K562 (cell line): ENCODE measurements at regions not wholly inside any gene's neighbourhood (a gene's known extent, or its start where the extent isn't known, plus 50 kb on each side); places are given as distances from the start of the nearest gene placed in this dataset.

ENCODE experiments used
- C11orf30 ChIP-seq: fragments of 450-650 bp; IDR thresholded peaks from 2 replicates; pipeline ENCODE4 v1.6.1; 2016; ENCODE audit warnings: low read depth, mild to moderate bottlenecking
- YBX1 ChIP-seq: fragments of 450-650 bp; IDR thresholded peaks from 2 replicates; pipeline ENCODE4 v1.7.1; 2016; ENCODE audit warnings: mild to moderate bottlenecking
- ZNF282 ChIP-seq: sonication (generic); formaldehyde crosslinking; IDR thresholded peaks from 2 replicates; pipeline ENCODE4 v1.8.1; 2023; ENCODE audit warnings: missing genetic modification reagents
- TF ChIP-seq, protein P1 (sequence below): IDR thresholded peaks from 2 replicates; pipeline ENCODE4 v1.6.1; 2011; ENCODE audit warnings: borderline replicate concordance, low read depth, mild to moderate bottlenecking, moderate library complexity, low read length; ENCODE audit not compliant: insufficient read depth, poor library complexity, severe bottlenecking
- TF ChIP-seq, protein P2 (sequence below): fragments of 250-450 bp; sonication (Bioruptor Pico); IDR thresholded peaks from 2 replicates; pipeline ENCODE4 v1.8.0; 2021; ENCODE audit warnings: moderate library complexity, mild to moderate bottlenecking, inconsistent platforms
- TF ChIP-seq, protein P3 (sequence below): fragments of 450-650 bp; formaldehyde crosslinking; IDR thresholded peaks from 2 replicates; pipeline ENCODE4 v1.4.0; 2020; ENCODE audit warnings: mild to moderate bottlenecking, mixed read lengths
- TF ChIP-seq, protein P4 (sequence below): fragments of 450-650 bp; IDR thresholded peaks from 2 replicates; pipeline ENCODE4 v1.6.1; 2017; ENCODE audit warnings: antibody characterized with exemption

DNA sequence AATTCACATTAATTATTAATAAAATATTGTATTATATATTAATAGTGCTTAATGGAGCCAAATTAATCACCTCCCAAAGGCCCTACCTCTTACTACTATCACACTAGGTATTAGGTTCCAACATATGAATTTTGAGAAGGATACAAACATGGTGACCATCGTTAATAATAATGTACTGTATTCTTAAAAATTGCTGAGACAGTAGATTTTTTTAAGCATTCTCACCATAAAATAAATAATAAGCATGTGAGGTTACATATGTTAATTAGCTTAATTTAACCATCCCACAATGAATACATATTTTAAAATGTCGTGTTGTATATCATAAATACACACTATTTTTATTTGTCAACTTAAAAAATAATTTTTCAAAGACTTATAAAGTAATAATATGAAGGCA, 299.2 kb upstream of the NR5A2 start (continued):
- TF ChIP-seq, protein P1, sequence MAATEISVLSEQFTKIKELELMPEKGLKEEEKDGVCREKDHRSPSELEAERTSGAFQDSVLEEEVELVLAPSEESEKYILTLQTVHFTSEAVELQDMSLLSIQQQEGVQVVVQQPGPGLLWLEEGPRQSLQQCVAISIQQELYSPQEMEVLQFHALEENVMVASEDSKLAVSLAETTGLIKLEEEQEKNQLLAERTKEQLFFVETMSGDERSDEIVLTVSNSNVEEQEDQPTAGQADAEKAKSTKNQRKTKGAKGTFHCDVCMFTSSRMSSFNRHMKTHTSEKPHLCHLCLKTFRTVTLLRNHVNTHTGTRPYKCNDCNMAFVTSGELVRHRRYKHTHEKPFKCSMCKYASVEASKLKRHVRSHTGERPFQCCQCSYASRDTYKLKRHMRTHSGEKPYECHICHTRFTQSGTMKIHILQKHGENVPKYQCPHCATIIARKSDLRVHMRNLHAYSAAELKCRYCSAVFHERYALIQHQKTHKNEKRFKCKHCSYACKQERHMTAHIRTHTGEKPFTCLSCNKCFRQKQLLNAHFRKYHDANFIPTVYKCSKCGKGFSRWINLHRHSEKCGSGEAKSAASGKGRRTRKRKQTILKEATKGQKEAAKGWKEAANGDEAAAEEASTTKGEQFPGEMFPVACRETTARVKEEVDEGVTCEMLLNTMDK: no peak
- TF ChIP-seq C11orf30 (peak; percentile 61; the same call in 1 of the 2 replicates), ZNF282 (CRISPR knock-in tag) (no peak), YBX1 (no peak)
- TF ChIP-seq, protein P2, sequence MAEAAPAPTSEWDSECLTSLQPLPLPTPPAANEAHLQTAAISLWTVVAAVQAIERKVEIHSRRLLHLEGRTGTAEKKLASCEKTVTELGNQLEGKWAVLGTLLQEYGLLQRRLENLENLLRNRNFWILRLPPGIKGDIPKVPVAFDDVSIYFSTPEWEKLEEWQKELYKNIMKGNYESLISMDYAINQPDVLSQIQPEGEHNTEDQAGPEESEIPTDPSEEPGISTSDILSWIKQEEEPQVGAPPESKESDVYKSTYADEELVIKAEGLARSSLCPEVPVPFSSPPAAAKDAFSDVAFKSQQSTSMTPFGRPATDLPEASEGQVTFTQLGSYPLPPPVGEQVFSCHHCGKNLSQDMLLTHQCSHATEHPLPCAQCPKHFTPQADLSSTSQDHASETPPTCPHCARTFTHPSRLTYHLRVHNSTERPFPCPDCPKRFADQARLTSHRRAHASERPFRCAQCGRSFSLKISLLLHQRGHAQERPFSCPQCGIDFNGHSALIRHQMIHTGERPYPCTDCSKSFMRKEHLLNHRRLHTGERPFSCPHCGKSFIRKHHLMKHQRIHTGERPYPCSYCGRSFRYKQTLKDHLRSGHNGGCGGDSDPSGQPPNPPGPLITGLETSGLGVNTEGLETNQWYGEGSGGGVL (CRISPR knock-in tag): no peak
- TF ChIP-seq, protein P3, sequence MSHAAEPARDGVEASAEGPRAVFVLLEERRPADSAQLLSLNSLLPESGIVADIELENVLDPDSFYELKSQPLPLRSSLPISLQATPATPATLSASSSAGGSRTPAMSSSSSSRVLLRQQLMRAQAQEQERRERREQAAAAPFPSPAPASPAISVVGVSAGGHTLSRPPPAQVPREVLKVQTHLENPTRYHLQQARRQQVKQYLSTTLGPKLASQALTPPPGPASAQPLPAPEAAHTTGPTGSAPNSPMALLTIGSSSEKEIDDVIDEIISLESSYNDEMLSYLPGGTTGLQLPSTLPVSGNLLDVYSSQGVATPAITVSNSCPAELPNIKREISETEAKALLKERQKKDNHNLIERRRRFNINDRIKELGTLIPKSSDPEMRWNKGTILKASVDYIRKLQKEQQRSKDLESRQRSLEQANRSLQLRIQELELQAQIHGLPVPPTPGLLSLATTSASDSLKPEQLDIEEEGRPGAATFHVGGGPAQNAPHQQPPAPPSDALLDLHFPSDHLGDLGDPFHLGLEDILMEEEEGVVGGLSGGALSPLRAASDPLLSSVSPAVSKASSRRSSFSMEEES (CRISPR knock-in tag): no peak
- TF ChIP-seq, protein P4, sequence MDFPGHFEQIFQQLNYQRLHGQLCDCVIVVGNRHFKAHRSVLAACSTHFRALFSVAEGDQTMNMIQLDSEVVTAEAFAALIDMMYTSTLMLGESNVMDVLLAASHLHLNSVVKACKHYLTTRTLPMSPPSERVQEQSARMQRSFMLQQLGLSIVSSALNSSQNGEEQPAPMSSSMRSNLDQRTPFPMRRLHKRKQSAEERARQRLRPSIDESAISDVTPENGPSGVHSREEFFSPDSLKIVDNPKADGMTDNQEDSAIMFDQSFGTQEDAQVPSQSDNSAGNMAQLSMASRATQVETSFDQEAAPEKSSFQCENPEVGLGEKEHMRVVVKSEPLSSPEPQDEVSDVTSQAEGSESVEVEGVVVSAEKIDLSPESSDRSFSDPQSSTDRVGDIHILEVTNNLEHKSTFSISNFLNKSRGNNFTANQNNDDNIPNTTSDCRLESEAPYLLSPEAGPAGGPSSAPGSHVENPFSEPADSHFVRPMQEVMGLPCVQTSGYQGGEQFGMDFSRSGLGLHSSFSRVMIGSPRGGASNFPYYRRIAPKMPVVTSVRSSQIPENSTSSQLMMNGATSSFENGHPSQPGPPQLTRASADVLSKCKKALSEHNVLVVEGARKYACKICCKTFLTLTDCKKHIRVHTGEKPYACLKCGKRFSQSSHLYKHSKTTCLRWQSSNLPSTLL: no peak
